Breast epithelium (tissue), 3 donors: ENCODE measurements at regions not wholly inside any gene's neighbourhood (a gene's known extent, or its start where the extent isn't known, plus 50 kb on each side); places are given as distances from the start of the nearest gene placed in this dataset.

Experiments used
- POLR2AphosphoS5 ChIP-seq, 3 donors: sonication (generic); formaldehyde crosslinking; IDR thresholded peaks; one replicate each; pipeline ENCODE4 v1.6.1; 2017; ENCODE audit warnings: antibody characterized with exemption in 3 of 3
- TF ChIP-seq, protein P1 (sequence below), 3 donors: fragments of 450-650 bp; IDR thresholded peaks; one replicate each; pipeline ENCODE4 v1.5.1; 2016 to 2017; ENCODE audit warnings: antibody characterized with exemption in 3 of 3, mild to moderate bottlenecking in 3 of 3, moderate library complexity in 3 of 3

DNA sequence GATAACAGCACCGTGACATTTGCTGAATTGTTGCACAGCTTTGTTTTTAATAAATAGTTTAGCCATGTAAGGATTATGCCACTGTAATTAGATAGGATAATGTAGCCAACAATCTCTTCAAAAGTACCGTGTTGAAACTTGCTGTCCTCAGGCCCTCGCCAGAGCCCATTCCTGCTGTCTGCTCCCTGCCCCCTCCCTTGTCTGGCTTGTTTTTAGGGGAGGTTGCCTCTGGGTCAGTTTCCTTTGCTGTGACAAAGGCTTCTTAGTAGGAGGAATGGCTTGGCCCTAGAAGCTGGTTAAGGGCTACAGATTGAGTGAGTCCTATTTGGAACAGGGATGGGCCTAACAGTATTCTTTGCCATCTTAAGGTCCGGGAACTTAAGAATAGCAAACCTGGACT lies 107.9 kb downstream of the LMO4 start:
- TF ChIP-seq, protein P1, sequence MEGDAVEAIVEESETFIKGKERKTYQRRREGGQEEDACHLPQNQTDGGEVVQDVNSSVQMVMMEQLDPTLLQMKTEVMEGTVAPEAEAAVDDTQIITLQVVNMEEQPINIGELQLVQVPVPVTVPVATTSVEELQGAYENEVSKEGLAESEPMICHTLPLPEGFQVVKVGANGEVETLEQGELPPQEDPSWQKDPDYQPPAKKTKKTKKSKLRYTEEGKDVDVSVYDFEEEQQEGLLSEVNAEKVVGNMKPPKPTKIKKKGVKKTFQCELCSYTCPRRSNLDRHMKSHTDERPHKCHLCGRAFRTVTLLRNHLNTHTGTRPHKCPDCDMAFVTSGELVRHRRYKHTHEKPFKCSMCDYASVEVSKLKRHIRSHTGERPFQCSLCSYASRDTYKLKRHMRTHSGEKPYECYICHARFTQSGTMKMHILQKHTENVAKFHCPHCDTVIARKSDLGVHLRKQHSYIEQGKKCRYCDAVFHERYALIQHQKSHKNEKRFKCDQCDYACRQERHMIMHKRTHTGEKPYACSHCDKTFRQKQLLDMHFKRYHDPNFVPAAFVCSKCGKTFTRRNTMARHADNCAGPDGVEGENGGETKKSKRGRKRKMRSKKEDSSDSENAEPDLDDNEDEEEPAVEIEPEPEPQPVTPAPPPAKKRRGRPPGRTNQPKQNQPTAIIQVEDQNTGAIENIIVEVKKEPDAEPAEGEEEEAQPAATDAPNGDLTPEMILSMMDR (IDR thresholded peaks at IDR 0.05): no peak
- no peak for TF ChIP-seq POLR2AphosphoS5 (IDR thresholded peaks at IDR 0.05)
